HG03060 (cell line): ENCODE measurements at regions not wholly inside any gene's neighbourhood (a gene's known extent, or its start where the extent isn't known, plus 50 kb on each side); places are given as distances from the start of the nearest gene placed in this dataset.
"Not testable (repeated sequence)": the region's sequence is repeated elsewhere in the genome, so short reads cannot be mapped to it uniquely, and the experiment has no call there.

Experiments used
- ATAC-seq: cut with Tn5 transposase; IDR thresholded peaks from one replicate; pipeline ENCODE4 v1.9.1; 2021; ENCODE audit warnings: low read depth, moderate number of reproducible peaks; ENCODE audit not compliant: unreplicated experiment

DNA sequence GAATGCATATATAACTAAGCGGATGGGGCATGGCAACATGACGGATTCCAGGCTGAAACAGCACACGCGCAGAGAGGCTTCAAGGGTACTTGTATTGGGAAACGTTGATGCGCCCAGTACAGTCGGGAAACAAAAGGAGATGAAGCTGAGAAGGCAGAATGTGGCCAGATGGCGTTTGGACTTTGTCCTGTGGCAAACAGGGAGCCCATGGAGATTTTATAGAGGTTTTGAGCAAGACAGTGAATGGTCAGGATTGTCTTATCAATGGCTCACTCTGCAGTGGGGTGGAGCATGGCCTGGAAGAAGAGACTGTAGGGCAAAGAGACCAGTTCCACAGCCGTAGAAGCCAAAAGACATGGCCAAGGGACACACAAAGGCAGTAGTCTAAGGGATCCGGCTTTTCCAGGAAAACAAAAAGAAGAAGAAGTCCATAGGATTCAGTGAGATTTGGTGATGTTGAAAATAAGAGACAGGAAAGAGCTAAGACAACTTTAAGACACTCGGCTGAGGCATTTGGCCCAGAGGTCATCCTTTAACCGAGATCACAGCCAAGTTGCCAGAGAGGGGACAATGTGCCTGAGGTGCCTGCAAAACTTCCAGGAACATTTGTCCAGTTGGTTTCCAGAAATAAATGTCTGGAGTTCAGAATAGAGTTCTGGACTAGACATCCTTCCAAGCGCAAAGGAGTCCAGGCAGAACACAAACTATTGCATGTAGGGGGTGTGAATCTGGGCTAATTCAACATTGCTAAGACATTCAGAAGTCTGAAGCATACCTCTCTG lies 123.0 kb upstream of the RREB1 start:
- ATAC-seq = no peak

- ATAC-seq = no peak
These were observed 121.4 kb upstream of the RREB1 start for GRCh38 chr6:6986344-6986743.

GRCh38 chr6:6987749-6988148 lies 120.0 kb upstream of the RREB1 start:
- ATAC-seq = no peak

DNA sequence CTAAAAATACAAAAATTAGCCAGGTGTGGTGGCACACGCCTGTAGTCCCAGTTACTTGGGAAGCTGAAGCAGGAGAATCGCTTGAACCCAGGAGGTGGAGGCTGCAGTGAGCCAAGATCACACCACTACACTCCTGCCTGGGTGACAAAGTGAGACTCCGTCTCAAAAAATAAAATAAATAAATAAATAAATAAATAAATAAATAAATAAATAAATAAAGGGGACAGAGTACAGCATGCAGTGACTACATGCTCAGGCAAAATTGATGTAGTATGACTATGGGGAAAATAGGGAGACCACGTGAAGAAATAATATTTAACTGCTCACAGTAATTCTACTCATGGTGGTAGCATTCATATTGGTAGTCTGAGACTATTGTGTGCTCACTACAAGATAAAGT lies 117.7 kb upstream of the RREB1 start:
- not testable (repeated sequence) for ATAC-seq

DNA sequence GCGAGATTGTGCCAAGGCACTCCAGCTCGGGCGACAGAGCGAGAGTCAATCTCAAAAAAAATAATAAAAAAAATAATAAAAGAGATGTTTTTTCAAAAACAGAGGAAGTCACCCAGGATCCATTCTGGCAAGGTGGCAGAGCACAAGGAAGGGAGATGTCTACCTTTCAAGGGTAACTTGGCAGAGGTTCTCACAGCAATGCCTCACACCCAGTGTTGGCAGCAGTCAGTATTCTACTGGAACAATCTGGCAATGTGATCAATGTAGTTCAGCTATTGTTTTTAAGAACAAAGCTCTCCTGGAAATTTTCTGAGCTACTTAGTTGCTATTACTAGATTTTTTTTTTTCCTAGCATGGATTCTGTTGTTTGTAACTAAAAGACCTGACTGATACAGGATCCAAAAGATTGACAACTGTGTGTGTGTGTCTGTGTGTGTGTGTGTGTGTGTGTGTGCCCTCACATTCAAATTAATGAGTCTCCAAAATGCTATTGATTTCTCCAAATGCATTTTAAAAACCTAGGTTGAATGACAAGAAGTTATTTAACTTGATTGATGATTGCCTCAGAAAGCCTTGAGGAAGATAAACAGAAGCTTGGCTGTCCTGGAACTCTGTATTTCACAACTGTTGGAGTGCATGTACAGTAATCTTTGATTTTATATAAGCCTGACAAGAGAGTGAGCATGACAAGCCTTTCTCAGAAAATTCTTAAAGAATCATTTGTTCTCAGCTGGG lies 114.1 kb upstream of the RREB1 start:
- no peak for ATAC-seq

- no peak for ATAC-seq
These were observed 113.0 kb upstream of the RREB1 start for GRCh38 chr6:6994796-6995195.

DNA sequence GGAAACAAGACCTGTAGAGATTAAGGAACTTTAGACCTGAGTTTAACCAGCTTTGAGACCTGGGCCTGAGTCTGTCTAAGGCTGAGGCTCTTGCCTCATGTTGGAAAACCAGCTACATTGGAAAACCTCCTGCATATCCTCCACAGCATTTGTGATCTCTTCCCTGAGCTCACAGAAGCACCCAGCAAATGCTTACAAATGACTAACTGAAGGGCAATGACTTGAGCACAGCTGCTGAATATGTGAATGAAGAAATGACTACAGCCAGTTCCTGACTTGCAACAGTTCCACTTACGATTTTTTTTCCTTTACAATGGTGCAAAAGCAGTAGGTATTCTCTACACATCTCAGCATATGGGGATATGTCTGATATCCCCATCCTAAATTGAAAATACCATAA lies 112.4 kb upstream of the RREB1 start:
- no peak for ATAC-seq

GRCh38 chr6:6996124-6996523 lies 111.6 kb upstream of the RREB1 start:
- no peak for ATAC-seq

DNA sequence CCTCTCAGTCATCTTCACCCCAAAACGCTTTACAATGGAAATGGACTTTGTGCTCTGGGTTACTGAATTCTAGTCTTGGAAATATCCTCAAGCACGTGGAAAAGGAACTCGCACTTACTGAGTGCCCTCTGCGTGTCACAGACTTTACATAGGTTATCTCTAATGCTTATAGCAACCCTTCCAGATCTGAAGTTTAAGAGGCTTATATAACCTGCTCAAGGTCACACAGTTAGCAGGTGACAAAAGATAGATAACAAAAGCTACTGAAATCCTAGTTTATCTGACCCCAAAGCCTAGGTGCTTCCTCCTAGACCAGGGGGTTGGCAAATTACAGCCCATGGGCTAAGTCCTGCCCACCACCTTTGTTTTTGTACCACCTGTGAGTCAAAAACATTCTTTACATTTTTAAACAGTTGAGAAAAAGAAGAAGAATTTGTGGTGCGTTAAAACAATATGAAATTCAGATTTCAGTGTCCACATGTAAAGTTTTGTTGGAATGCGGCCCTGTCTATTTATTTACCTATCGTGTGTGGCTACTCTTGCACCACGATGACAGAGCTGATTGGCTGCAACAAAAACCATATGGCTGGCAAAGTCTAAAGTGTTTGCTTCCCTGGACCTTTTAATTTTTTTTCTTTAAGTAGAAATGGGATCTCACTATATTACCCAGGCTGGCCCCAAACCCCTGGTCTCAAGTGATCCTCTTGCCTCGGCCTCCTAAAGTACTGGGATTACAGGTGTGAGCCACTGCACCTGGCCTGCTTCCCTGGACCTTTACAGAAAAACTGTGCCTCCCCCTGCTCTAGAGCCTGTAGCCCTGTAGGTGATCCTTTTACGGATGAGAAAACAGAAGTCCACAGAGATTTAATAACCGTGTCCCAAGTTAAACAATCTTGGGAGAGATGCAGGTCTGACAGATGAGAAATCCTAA lies 110.2 kb upstream of the RREB1 start:
- no peak for ATAC-seq

DNA sequence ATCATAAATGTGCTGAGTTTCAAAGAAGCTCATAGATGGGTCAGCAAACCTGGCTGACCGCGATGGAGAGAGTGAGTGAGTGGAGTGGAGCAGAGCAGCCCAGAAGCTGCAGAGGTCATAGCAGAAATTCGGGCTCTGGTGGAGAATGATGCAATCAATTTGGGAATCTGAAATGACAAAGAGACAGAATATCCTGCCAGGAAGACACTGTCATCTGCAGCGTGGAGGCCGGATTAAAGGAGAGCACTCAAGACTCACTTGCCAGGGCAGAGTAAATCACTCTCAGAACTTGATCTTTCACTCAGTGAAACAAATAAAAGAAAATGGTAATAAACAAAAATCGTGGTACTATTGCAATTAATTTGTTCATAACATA lies 109.6 kb upstream of the RREB1 start:
- no peak for ATAC-seq

DNA sequence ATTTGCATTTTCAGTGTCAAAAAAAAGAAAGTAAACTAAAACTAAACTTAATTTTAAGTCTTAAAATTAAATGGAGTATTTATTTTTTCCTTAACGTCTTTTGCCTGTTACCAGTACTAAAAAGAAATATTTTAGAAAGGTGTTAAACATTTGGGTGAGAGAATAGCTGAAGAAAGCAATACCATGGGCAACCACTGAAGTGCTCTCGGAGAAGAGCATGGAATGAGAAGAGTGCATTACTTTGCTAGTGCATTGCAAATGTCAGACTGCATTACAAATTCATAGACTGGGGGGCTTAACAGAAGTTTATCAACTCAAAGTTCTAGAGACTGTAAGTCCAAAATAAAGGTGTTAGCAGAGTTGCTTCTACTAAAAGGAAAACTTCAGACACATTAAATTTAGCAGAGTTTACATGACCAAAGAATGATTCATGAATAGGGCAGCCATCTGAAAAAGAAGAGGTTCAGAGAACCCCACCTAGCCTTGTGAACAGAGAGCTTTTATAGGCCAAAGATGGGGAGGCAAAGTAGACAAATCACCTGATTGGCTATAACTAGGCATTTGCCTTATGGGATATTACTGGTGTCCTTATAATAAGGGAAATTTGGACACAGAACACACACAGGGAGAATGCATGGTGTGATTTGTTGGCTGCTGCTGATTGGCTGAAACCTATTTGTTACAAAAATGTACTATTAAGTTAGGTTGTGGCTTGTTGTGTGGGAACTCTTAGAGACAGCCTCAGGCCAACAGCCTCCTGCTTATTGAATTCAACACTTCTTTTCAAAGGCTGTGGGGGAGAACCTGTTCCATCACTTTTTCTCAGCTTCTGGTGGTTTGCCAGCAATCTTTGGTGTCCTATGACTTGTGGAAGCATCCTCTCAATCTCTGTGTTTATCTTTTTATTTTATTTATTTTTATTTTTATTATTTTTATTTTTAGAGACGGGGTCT lies 106.7 kb upstream of the RREB1 start:
- ATAC-seq = no peak

DNA sequence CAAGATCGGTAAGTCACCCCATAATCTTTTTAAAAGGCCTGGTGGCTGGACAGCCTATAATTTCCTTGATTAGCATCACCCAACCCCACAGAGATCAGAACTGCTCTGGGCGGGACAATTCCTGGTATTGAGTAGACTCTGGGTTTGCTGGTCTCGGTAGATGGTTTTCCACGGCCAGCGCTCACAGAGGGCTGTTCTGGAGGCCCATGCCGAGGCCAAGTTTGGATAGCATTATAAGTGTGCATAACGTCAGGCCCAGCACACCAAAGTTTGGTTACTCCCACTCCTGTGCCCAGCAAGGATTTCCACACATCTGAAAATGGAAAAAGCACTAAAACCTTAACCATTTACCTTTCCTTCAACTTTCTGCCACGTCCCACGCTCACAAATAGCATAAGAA lies 104.7 kb upstream of the RREB1 start:
- no peak for ATAC-seq

GRCh38 chr6:7004581-7005297 lies 103.0 kb upstream of the RREB1 start:
- ATAC-seq = no peak

- ATAC-seq = no peak
These were observed 101.1 kb upstream of the RREB1 start for GRCh38 chr6:7006515-7007191.

GRCh38 chr6:7008451-7008988 lies 99.2 kb upstream of the RREB1 start:
- ATAC-seq = no peak

GRCh38 chr6:7016226-7016625 lies 91.5 kb upstream of the RREB1 start:
- ATAC-seq = no peak

- no peak for ATAC-seq
These were observed 86.5 kb upstream of the RREB1 start for GRCh38 chr6:7021301-7021700.

DNA sequence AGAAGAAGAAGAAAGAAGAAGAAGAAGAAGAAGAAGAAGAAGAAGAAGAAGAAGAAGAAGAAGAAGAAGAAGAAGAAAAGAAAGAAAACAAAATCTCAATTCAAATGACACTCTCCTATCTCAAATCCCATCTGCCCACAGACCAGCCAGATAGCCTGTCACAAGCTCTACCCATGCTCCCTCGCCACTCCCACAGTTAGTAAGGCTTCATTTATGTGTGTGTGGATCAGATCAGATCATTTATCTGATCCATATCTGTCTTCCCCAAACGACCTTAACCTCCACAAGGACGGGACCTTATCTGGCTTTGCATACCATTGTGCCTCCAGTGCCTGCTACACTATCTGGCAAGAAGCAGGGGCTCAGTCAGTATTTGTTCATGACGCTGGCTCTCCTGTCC lies 81.9 kb upstream of the RREB1 start:
- ATAC-seq = no peak

- ATAC-seq = not testable (repeated sequence)
These were observed 78.8 kb upstream of the RREB1 start for GRCh38 chr6:7028963-7029362.
